ENCODE measurements at regions not wholly inside any gene's neighbourhood (a gene's known extent, or its start where the extent isn't known, plus 50 kb on each side); places are given as distances from the start of the nearest gene placed in this dataset.

DNA sequence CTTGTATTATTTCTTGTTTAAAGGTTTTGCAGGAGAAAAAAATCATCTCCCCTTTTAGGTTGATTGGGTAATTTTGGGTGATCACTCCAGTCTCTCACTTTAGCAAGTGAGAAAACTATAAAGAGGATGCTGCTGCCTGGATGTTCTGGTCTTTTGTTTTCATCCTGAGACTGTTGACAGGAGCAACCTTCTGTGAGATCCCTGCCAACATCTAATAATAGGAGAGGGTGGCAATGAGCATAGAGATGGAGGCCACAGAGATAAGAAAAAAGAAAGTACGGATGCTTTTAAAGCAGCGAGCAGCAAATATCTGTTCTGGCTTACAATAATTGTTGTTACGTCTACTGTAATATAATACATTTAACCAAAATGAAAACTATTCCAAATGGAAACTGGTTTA, 293.6 kb upstream of the MTNR1B start:
- H3K4me1 ChIP-seq (ENCODE audit: insufficient read depth, low read length), result no peaks in the 10 kb centered on the region
- no peaks in the 10 kb centered on the region; the same call in 1 of the 2 replicates for H3K9me3 ChIP-seq (ENCODE audit: low read length)
- no peak for ATAC-seq
- H3K9ac ChIP-seq (ENCODE audit: insufficient read depth, low read depth, low read length), result no peak overlapping the region
- H3K4me2 ChIP-seq (ENCODE audit: low read depth, low read length), result no peak overlapping the region
- ChIA-PET POLR2A (no interaction called here), CTCF (ENCODE audit: low intra/inter-chr PET ratio, low total read pairs) (no interaction called here)
- intact Hi-C loops (cut with micrococcal nuclease; ENCODE audit: unreplicated experiment) (no loop called here), in situ Hi-C loops (cut with HindIII; ENCODE audit: extremely low pct_ligation_motif_present, low pct_unique_long_range_greater_than_20kb) (no loop called here)
- no peak for DNase-seq (ENCODE audit: low spot score)
- H2AFZ ChIP-seq (ENCODE audit: low read length), result no peak overlapping the region
- no peaks in the 10 kb centered on the region for H3K79me2 ChIP-seq (ENCODE audit: insufficient read depth, low read length)
- no TSS peak for BruUV-seq (replicated peaks)
- H3K27ac ChIP-seq (ENCODE audit: extremely low read length, insufficient read depth, low read length), result no peak overlapping the region
- FAIRE-seq, result no peak
- 23% methylated on average over 3 of the region's 3 CpGs for WGBS (ENCODE audit: low lambda C conversion rate)
- H3K27me3 ChIP-seq (ENCODE audit: control insufficient read depth in 1 of 2, insufficient read depth in 2 of 2, low read length in 2 of 2), result no peaks in the 10 kb centered on the region
- H3K4me3 ChIP-seq (replicated peaks in 1 of 3; ENCODE audit: insufficient read depth in 1 of 3, low read depth in 2 of 3, low read length in 3 of 3), result no peak overlapping the region
- H4K20me1 ChIP-seq (ENCODE audit: insufficient read depth, low read length), result no peaks in the 10 kb centered on the region
- H3K36me3 ChIP-seq (replicated peaks in 1 of 2; ENCODE audit: control insufficient read depth in 1 of 2, insufficient read depth in 2 of 2, low read length in 2 of 2), result no peaks in the 10 kb centered on the region
- TF ChIP-seq TCF7L2 (IDR thresholded peaks at IDR 0.05; ENCODE audit: low read depth, low read length) (no peak), MBNL3 (CRISPR knock-in tag; conservative IDR thresholded peaks at IDR 0.05) (no peak), SMARCE1 (IDR thresholded peaks at IDR 0.05; ENCODE audit: borderline replicate concordance) (no peak), FOXM1 (CRISPR knock-in tag; IDR thresholded peaks at IDR 0.05) (no peak), STAG1 (CRISPR knock-in tag; IDR thresholded peaks at IDR 0.05) (no peak), SMC3 (IDR thresholded peaks at IDR 0.05; ENCODE audit: low read length) (no peak), ZNF484 (CRISPR knock-in tag; IDR thresholded peaks at IDR 0.05; ENCODE audit: borderline replicate concordance, low read depth) (no peak)
- TF ChIP-seq, protein P1, sequence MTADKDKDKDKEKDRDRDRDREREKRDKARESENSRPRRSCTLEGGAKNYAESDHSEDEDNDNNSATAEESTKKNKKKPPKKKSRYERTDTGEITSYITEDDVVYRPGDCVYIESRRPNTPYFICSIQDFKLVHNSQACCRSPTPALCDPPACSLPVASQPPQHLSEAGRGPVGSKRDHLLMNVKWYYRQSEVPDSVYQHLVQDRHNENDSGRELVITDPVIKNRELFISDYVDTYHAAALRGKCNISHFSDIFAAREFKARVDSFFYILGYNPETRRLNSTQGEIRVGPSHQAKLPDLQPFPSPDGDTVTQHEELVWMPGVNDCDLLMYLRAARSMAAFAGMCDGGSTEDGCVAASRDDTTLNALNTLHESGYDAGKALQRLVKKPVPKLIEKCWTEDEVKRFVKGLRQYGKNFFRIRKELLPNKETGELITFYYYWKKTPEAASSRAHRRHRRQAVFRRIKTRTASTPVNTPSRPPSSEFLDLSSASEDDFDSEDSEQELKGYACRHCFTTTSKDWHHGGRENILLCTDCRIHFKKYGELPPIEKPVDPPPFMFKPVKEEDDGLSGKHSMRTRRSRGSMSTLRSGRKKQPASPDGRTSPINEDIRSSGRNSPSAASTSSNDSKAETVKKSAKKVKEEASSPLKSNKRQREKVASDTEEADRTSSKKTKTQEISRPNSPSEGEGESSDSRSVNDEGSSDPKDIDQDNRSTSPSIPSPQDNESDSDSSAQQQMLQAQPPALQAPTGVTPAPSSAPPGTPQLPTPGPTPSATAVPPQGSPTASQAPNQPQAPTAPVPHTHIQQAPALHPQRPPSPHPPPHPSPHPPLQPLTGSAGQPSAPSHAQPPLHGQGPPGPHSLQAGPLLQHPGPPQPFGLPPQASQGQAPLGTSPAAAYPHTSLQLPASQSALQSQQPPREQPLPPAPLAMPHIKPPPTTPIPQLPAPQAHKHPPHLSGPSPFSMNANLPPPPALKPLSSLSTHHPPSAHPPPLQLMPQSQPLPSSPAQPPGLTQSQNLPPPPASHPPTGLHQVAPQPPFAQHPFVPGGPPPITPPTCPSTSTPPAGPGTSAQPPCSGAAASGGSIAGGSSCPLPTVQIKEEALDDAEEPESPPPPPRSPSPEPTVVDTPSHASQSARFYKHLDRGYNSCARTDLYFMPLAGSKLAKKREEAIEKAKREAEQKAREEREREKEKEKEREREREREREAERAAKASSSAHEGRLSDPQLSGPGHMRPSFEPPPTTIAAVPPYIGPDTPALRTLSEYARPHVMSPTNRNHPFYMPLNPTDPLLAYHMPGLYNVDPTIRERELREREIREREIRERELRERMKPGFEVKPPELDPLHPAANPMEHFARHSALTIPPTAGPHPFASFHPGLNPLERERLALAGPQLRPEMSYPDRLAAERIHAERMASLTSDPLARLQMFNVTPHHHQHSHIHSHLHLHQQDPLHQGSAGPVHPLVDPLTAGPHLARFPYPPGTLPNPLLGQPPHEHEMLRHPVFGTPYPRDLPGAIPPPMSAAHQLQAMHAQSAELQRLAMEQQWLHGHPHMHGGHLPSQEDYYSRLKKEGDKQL (CRISPR knock-in tag; IDR thresholded peaks at IDR 0.05; ENCODE audit: low read depth), result no peak
- TF ChIP-seq, protein P2, sequence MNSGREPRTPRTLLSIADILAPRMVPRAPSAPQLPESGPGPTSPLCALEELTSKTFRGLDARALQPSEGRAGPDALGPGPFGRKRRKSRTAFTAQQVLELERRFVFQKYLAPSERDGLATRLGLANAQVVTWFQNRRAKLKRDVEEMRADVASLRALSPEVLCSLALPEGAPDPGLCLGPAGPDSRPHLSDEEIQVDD (CRISPR knock-in tag; IDR thresholded peaks at IDR 0.05; ENCODE audit: borderline replicate concordance), result no peak
- TF ChIP-seq, protein P3, sequence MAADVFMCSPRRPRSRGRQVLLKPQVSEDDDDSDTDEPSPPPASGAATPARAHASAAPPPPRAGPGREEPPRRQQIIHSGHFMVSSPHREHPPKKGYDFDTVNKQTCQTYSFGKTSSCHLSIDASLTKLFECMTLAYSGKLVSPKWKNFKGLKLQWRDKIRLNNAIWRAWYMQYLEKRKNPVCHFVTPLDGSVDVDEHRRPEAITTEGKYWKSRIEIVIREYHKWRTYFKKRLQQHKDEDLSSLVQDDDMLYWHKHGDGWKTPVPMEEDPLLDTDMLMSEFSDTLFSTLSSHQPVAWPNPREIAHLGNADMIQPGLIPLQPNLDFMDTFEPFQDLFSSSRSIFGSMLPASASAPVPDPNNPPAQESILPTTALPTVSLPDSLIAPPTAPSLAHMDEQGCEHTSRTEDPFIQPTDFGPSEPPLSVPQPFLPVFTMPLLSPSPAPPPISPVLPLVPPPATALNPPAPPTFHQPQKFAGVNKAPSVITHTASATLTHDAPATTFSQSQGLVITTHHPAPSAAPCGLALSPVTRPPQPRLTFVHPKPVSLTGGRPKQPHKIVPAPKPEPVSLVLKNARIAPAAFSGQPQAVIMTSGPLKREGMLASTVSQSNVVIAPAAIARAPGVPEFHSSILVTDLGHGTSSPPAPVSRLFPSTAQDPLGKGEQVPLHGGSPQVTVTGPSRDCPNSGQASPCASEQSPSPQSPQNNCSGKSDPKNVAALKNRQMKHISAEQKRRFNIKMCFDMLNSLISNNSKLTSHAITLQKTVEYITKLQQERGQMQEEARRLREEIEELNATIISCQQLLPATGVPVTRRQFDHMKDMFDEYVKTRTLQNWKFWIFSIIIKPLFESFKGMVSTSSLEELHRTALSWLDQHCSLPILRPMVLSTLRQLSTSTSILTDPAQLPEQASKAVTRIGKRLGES (CRISPR knock-in tag; IDR thresholded peaks at IDR 0.05; ENCODE audit: borderline replicate concordance), result no peak
